Erythroblast (primary cell): ENCODE measurements at regions not wholly inside any gene's neighbourhood (a gene's known extent, or its start where the extent isn't known, plus 50 kb on each side); places are given as distances from the start of the nearest gene placed in this dataset.
"Not testable (repeated sequence)": the region's sequence is repeated elsewhere in the genome, so short reads cannot be mapped to it uniquely, and the experiment has no call there.

Experiments used
- GATA1 ChIP-seq: IDR thresholded peaks from 2 replicates; pipeline ENCODE4 v1.6.1; 2011; ENCODE audit warnings: low read depth, mild to moderate bottlenecking, control low read depth, low read length, moderate library complexity
- POLR2A ChIP-seq: IDR thresholded peaks from 2 replicates; pipeline ENCODE4 v1.6.1; 2011; ENCODE audit warnings: mild to moderate bottlenecking, low read length

DNA sequence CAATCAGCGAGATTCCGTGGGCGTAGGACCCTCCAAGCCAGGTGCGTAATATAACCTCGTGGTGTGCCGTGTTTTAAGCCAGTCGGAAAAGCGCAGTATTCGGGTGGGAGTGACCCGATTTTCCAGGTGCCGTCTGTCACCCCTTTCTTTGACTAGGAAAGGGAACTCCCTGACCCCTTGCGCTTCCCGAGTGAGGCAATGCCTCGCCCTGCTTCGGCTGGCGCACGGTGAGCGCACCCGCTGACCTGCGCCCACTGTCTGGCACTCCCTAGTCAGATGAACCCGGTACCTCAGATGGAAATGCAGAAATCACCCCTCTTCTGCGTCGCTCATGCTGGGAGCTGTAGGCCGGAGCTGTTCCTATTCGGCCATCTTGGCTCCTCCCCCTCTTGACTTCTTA is 352.6 kb upstream of the GHITM start:
- TF ChIP-seq POLR2A, GATA1: not testable (repeated sequence)
